ENCODE measurements at regions not wholly inside any gene's neighbourhood (a gene's known extent, or its start where the extent isn't known, plus 50 kb on each side); places are given as distances from the start of the nearest gene placed in this dataset.

DNA sequence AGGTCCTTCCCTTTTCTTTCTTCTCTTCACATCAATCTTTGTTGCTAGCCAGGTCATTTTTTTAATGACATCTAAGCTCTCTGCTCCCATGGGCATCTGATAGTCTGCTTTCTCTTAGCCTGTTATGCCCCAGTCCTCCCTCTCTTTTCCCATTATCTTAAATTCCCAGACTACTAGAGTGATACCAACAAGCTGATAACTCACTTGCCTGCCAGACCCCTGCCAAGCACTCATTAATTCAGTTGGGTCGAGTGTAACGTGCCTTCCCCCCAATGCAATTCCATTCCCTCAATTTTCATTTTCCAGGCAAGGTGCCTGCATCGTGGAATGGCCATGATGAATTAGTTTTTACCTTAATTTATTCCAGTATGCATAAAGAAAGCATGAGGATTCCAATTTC, 450.8 kb upstream of the ADAMTS9 start:
- Histone ChIP-seq H3K9me3 (no peaks in the 10 kb centered on the region), H3K4me2 (no peak overlapping the region), H2AFZ (ENCODE audit: low read depth) (no peak overlapping the region), H3K27me3 (ENCODE audit: insufficient read depth) (no peaks in the 10 kb centered on the region), H3K27ac (ENCODE audit: low read depth in 2 of 2, low read length in 1 of 2) (peak overlapping the region in 1 of 2 experiments; percentile 76; a peak in 2 of 4 replicates), H3K4me3 (ENCODE audit: low read depth in 2 of 2, low read length in 1 of 2) (no peak overlapping the region), H3K4me1 (ENCODE audit: control insufficient read depth in 1 of 2, insufficient read depth in 2 of 2, low read depth in 1 of 2, low read length in 1 of 2) (peaks cover 0 to 9% of the 10 kb centered on the region in 2 experiments; a peak in 2 of 4 replicates), H3F3A (replicated peaks; ENCODE audit: insufficient read depth) (no peaks in the 10 kb centered on the region), H3K9me2 (no peaks in the 10 kb centered on the region), H3K79me2 (ENCODE audit: insufficient read depth) (no peaks in the 10 kb centered on the region), H4K20me1 (ENCODE audit: insufficient read depth) (no peaks in the 10 kb centered on the region), H3K9ac (no peak overlapping the region), H3K36me3 (replicated peaks in 1 of 2; ENCODE audit: control insufficient read depth in 1 of 2, insufficient read depth in 2 of 2, low read length in 1 of 2) (no peaks in the 10 kb centered on the region)
- POLR2A ChIA-PET: interaction anchor here (1.0 to 2.1 kb wide), 2 partner anchors 15 to 56 kb away, joined by 5 read pairs; no protein-coding TSS in a partner anchor
- peak; percentile 66 for DNase-seq
- 35% methylated on average over 3 of the region's 3 CpGs for WGBS (ENCODE audit: low lambda C conversion rate)
- CTCF ChIA-PET: interaction anchor here (1.1 to 1.4 kb wide), 3 partner anchors 9 to 30 kb away, joined by 3 to 4 read pairs (median 3); no protein-coding TSS in a partner anchor
- no peak for TF ChIP-seq GABPA (IDR thresholded peaks at IDR 0.05; ENCODE audit: low read depth)
- peak in 1 of 2 experiments; percentile 91; a peak in 2 of 4 replicates for TF ChIP-seq EP300 (IDR thresholded peaks at IDR 0.05; ENCODE audit: borderline replicate concordance in 1 of 2, low read depth in 1 of 2, low read length in 1 of 2)
- TF ChIP-seq POLR2AphosphoS5 (IDR thresholded peaks at IDR 0.05; ENCODE audit: low read depth, low read length): no peak
- no peak for TF ChIP-seq TEAD4 (IDR thresholded peaks at IDR 0.05; ENCODE audit: borderline replicate concordance, insufficient read depth)
- no peak for TF ChIP-seq PBX3 (IDR thresholded peaks at IDR 0.05)
- no peak for TF ChIP-seq EZH2phosphoT487 (IDR thresholded peaks at IDR 0.05; ENCODE audit: borderline replicate concordance, low read depth)
- TF ChIP-seq TAF1 (IDR thresholded peaks at IDR 0.05; ENCODE audit: borderline replicate concordance, low read depth, low read length): no peak
- no peak for TF ChIP-seq YY1 (IDR thresholded peaks at IDR 0.05; ENCODE audit: low read depth)
- TF ChIP-seq FOXM1 (IDR thresholded peaks at IDR 0.05; ENCODE audit: low read depth): no peak
- TF ChIP-seq GATA2 (CRISPR knock-in tag; IDR thresholded peaks at IDR 0.05): peak; percentile 94
- no peak for TF ChIP-seq ZBTB33 (IDR thresholded peaks at IDR 0.05; ENCODE audit: borderline replicate concordance, low read depth)
- no peak for TF ChIP-seq NRF1 (IDR thresholded peaks at IDR 0.05; ENCODE audit: low read depth, low read length)
- TF ChIP-seq MAX (IDR thresholded peaks at IDR 0.05; ENCODE audit: low read depth): no peak
- TF ChIP-seq, protein P1, sequence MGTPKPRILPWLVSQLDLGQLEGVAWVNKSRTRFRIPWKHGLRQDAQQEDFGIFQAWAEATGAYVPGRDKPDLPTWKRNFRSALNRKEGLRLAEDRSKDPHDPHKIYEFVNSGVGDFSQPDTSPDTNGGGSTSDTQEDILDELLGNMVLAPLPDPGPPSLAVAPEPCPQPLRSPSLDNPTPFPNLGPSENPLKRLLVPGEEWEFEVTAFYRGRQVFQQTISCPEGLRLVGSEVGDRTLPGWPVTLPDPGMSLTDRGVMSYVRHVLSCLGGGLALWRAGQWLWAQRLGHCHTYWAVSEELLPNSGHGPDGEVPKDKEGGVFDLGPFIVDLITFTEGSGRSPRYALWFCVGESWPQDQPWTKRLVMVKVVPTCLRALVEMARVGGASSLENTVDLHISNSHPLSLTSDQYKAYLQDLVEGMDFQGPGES (IDR thresholded peaks at IDR 0.05; ENCODE audit: low read depth, low read length): no peak
- no peak for TF ChIP-seq USF1 (IDR thresholded peaks at IDR 0.05; ENCODE audit: borderline replicate concordance, low read depth)
- TF ChIP-seq ELF1 (IDR thresholded peaks at IDR 0.05): no peak
- peak; percentile 49 for TF ChIP-seq CHD2 (IDR thresholded peaks at IDR 0.05; ENCODE audit: low read length, partially characterized antibody)
- TF ChIP-seq RFX5 (IDR thresholded peaks at IDR 0.05; ENCODE audit: low read length): no peak
- TF ChIP-seq, protein P2, sequence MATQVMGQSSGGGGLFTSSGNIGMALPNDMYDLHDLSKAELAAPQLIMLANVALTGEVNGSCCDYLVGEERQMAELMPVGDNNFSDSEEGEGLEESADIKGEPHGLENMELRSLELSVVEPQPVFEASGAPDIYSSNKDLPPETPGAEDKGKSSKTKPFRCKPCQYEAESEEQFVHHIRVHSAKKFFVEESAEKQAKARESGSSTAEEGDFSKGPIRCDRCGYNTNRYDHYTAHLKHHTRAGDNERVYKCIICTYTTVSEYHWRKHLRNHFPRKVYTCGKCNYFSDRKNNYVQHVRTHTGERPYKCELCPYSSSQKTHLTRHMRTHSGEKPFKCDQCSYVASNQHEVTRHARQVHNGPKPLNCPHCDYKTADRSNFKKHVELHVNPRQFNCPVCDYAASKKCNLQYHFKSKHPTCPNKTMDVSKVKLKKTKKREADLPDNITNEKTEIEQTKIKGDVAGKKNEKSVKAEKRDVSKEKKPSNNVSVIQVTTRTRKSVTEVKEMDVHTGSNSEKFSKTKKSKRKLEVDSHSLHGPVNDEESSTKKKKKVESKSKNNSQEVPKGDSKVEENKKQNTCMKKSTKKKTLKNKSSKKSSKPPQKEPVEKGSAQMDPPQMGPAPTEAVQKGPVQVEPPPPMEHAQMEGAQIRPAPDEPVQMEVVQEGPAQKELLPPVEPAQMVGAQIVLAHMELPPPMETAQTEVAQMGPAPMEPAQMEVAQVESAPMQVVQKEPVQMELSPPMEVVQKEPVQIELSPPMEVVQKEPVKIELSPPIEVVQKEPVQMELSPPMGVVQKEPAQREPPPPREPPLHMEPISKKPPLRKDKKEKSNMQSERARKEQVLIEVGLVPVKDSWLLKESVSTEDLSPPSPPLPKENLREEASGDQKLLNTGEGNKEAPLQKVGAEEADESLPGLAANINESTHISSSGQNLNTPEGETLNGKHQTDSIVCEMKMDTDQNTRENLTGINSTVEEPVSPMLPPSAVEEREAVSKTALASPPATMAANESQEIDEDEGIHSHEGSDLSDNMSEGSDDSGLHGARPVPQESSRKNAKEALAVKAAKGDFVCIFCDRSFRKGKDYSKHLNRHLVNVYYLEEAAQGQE (IDR thresholded peaks at IDR 0.05; ENCODE audit: low read depth, low read length): no peak
- TF ChIP-seq RAD21 (IDR thresholded peaks at IDR 0.05; ENCODE audit: low read length): peak; percentile 40
- TF ChIP-seq TCF12 (IDR thresholded peaks at IDR 0.05): 0 out of 2 replicates have a peak, but pooled peaks have one; percentile 17
- no peak for TF ChIP-seq NFIC (IDR thresholded peaks at IDR 0.05; ENCODE audit: borderline replicate concordance)
- TF ChIP-seq MEF2A (IDR thresholded peaks at IDR 0.05; ENCODE audit: borderline replicate concordance, low read depth): no peak
- TF ChIP-seq RCOR1 (IDR thresholded peaks at IDR 0.05; ENCODE audit: low read length): peak; percentile 85
- no peak for TF ChIP-seq SMC3 (IDR thresholded peaks at IDR 0.05; ENCODE audit: low read depth, low read length)
- no peak for TF ChIP-seq SIN3A (IDR thresholded peaks at IDR 0.05; ENCODE audit: borderline replicate concordance, low read depth, low read length)
